NCI-H345 (cell line): ENCODE measurements at regions not wholly inside any gene's neighbourhood (a gene's known extent, or its start where the extent isn't known, plus 50 kb on each side); places are given as distances from the start of the nearest gene placed in this dataset.

Source experiments
- DNase-seq: peaks from one replicate; lab custom pipeline; 2025; lab: John Stamatoyannopoulos, UW

DNA sequence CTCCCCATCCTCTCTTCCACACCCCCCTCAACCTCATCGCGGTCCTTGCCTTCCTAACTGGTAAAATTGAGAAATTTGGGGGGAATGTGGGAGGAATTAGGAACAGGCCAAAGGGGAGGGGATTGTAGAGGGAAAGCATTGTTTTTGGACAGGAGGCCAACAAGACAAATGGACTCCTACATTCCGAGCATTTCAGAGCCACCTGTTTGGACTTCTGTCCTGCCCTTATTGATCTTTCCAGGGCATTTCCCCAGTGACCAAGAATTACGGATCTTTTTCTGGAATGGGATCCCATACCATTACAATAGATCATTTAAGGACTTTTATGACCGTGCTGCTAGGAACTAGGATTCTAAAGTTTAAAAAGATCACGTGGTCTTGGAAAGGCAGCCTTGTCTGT is 221.3 kb upstream of the ASIC2 start:
- DNase-seq, result no peak

DNA sequence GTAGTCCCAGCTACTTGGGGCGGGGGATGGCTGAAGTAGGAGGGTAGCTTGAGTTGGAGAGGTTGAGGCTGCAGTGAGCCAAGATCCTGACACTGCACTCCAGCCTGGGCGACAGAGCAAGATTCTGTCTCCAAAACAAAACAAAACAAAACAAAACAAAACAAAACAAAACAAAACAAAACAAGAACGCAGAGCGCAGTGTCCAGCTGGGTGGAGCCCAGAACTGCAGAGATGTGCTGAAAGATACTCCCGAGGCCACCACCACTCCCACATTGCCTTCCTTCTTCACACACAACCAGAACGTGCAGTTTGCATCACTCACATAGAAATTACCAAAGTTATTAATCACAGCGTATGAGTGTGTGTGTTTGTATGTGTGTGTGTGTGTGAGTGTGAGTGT is 222.9 kb upstream of the ASIC2 start:
- DNase-seq, result no peak

DNA sequence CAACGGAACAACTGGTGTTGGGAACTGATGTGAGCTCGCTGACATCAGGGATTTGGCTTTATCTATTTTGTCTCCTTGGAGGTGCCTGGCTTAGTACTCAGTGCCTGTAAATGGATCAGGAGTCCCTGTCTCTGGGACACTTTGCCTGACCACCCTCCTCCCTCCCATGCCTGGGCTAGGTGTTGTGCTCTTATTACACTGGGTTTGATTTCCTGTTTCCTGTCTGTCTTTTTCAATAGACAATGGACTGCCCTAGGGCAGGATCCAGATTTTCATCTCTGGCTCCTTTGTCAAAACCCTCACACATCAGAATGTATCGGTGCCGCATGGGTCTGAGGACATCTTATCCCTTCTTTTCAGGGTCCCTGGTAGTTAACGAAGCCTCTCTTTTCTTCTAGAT is 223.6 kb upstream of the ASIC2 start:
- no peak for DNase-seq

DNA sequence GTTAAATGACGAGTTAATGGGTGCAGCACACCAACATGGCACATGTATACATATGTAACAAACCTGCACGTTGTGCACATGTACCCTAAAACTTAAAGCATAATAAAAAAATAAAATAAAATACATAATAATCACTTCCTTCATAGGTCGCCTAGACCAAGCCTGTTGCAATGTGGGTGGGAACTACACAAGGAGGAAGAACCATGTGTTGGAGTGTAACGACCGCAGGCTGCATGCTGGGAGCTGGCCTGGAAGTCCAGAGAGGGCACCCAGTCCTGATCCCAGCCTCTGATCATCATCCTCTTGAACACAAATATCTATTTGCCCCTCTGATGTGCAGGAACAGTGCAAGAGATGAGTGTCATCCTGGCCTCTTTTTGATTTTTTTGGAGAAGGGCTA is 224.7 kb upstream of the ASIC2 start:
- no peak for DNase-seq

DNA sequence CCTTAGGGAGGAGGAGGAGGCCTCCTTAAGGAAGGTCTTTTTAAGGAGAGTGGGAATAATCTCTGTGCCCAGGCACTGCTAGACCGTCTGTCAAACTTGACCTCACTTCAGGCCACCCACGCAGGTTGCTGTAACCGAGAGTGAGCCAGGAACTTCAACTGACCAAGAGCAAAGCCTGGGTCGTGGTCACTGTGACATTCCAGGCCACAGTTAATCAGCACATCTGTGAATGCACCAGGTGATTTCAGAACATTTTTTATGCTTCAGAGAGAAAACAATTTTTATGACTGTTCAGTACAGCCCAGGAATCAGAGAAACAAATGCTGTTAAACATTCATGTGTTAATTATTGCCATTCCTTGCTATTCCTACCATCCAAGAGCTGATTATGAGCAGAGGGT is 226.6 kb upstream of the ASIC2 start:
- no peak for DNase-seq

DNA sequence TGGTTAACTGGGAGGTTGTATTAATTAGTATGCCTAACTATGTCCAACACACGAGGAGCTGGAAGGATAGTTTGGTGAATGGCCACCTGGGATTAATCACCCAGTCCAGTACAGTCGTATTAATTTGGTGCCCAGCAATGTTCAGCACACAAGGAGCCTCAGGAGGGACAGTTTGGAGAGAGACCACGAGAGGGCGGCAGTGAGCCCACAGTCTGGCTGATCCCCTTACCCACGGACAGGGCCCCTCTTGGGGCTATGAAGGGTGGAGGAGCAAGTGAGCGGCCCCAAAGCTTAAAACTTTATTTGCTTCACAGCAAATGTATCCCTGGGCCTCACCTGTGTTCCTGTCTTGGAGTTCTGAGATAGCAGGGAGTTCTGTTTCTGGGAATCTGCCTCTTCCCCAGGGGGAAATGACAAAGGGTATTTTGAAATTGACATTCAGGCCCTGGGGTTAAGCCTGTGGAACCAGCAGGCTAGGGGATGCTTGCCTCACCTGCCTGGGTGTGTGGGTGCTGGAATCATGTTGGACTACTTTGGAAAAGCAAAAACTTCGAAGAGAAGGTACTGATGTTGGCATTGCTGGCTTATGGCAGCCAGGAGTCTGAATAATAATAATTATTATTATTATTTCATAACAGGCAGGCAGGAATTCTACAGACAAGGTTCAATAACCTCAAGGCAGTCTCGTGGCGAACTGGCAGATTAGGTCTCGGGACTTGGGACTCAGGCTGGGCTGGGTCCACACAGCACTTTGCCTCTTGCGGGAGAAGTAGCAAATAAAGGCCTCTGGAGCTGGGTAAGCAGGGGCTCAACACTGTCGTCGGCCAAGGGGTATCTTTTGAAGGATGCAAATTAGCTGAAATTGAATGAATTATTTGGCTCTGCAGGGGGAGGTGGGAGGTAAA is 227.6 kb upstream of the ASIC2 start:
- DNase-seq, result peak; percentile 63

DNA sequence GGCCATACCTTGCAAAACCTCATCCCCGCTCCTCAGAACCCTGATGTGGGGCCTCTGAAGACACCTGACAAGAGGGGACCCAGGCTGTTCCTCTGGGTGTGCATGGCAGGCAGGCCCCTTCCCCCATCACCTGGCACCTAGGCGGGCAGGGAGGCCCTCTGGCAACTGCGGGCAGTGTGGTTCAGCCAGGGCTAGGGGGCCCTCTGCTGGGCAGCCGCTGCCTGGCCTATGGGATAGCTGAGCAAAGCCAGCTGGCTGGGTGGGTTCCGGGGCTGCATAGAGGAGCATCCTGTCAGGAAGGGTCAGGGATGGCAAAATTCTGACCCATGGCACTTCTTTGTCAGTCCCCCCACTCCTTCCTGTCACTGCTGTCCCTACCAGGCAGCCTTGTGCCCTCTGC is 228.7 kb upstream of the ASIC2 start:
- peak; percentile 13 for DNase-seq

DNA sequence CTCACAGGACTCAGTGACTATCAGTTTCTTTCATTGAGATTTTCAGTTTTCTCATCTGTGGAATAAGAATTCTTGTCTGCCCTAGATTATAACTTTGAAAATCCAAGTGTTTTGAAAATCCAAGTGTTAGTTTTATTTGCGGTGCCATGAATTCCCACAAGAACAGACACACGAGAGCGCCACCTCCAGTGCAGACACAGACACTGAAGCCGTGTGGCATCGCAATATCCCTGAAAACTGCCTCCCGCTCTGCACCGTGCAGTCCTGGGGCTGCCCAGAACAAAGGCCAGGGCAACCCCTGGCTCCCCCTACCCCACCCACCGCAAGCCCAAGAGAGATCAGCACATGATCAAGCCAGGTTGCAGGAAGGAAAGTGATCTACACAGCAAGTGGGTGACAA is 229.5 kb upstream of the ASIC2 start:
- DNase-seq, result no peak

DNA sequence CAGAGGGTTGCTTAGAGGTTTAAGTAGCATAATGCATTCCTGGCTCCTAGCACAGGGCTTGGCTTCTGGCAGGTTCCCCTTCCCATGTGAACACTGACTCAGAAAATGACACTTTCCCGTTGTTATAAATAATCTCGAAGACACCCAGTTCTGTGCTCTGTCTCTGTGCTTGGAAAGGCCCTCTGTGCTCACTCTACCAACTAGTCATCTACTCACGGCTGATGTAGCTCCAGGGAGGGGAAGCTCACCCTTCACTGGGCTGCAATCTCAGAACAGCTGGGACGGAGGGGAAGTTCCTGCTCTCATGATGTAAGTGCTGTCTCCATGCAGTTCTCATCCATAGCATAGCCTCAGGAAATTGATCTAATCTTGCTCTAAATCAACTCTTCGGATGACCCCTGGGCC is 230.5 kb upstream of the ASIC2 start:
- DNase-seq, result no peak

DNA sequence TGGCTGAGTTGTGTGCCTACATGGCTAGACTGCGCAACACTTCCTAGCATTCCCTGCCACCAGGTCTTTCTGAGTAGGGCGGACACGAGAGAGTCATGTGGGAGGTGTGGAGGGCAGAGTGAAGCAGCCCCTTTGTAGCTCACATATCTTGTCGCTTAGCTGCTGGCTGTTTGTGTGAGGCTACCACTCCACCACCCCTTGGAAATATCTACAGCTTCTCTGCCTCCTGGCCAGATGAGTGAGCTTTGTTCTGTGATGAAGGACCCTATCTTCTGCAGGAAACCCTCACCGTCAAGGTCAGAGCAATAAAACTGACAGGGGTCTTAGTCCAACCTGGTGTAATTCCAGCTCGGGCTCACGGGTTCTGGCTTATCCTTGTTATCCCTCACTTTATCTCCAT is 232.1 kb upstream of the ASIC2 start:
- DNase-seq, result no peak

DNA sequence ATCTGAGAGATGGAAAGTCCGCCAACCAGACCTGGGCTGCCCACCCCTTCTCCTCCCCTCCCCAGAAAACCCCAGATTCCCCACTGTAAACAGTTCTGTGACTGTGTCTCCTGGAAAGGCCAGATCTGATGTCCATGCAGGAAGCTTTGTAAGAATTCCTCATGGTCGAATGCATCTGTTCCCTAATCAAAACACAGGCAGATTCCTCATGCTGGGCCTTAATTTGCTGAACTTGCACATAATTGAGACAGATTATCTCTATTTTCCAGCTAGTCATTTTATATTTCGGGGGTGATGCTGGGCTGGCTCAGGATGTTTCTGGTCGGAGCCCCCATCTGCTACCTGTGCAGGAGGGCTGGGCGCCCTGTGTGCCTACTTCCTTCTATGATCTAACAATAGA is 233.6 kb upstream of the ASIC2 start:
- DNase-seq, result no peak

DNA sequence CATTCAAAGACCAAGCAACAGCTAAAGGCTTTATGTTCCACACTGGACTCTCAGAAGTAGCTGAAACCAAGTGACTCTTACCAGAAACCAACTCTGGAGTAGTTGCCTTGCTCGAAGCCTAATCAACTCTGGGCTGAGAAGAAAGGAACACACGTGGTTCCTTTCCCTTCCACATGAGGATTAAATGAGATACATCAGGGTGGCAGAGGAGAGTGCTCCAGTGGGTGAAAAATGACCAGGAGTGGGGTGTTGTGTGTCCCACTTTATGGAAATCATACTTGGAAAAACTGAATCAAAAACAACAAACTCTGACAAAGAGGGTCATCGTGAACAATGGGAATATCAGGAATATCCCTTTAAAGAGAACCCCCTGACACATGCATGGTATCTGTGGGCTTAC is 234.2 kb upstream of the ASIC2 start:
- no peak for DNase-seq

DNA sequence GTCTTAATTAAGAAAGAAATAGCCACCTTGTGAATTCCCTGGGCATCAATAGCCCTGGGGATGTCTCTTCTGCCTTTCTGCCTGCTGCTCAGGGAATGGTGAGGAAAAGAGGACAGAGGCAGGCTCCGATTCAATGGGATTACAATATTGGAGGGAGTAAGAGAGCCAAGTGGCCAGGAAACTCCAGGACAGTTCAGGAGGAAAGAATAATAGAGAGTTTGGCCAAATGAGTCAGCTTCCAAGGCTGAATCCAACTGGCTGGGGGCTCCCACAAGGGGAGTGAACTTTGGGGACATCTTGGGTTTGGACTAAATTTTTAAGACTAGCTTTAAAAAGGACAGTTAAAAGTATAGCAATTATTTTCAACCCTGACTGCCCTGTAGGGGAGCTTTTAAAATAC is 235.8 kb upstream of the ASIC2 start:
- DNase-seq, result no peak

DNA sequence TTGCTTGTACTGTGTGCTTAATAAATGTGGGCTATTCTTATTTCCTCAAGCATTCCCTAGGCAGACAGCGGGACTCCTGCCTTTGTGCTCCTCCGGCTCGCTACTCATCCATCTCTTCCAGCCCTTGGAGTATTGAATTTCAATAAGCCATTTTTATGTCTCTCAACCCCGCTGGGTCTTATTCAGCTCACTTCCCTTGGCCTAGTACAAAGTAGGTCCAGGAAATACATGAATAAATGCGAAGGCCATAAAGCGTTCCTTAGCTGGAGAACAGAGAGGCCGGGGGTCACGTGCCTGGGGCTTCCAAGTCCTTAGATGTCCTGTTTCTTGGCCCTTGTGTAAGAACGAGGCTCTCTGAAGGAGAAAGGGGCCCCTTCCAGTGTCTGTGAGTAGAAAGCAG is 236.7 kb upstream of the ASIC2 start:
- no peak for DNase-seq

DNA sequence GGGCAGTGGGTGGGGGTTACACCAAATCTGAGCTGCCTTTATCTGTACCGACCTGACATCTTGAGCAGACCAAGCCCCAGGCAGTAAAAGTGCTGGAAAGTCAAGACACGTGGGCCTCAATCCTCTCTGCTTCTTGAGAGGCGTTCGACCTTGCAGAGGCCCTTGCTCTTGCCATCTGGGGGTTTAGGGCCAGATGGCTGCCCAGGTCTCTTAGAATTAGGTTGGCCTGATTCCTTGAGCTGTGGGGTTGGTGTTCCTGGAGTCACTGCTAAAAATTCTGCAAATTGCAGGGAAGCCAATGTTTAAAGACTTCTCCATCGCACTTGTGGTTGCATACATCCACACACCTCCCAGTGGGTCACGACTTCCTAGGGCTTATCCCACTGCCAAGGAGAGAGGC is 238.2 kb upstream of the ASIC2 start:
- DNase-seq, result no peak

DNA sequence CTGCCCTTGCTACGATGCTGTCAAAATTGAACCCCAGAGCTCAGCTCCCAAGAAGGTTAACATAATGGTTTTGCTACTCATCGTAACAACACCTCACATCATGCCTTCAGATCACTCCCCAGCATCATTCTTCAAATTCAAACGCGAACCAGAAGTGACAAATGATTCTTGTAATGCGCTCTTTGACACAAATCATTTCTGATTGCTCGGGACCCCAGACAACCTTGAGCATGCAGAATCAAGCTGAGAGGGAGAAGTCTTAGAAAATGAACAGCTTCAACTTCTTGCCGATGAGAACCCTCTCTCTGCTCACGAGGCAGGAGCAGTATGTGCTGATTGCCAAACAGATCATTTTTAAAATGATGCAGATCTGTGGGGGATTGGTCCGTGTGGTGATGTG is 241.0 kb upstream of the ASIC2 start:
- DNase-seq, result no peak

DNA sequence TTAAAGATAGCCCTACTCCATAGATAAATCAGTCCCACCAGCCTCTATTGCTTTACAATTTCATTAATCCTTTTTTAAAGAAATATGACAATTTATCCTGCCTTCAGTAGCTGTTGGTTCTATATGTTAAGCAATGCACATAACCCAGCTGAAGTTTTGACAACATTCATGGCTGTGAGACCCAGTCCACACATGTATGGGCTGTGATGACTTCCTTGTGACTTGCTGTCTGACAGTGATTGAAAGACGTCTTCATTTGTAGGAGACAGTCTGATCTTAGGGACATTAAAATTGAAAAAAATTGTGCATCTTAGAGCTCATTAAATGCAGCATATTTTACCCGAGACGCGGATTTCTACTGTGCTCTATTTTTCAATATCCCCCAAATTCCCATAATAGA is 252.0 kb upstream of the ASIC2 start:
- no peak for DNase-seq

DNA sequence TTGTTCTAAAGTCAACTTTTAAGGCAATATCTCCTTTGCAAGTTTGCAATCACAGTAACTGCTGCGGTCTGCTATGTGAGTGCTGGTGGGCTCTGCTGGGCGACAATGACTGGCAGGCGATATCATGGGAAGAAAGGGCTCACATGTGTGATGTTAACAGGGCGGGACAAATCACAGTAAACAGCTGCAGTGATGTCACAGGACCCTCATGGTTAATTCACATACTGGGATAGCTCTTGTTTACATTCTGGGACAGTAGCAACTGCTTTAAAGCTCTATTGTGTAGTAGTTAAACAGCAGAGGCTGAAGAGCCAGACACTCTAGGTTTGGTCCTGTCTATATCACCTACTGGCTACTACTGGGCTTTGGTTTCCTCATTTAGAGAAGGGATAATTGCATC is 257.2 kb upstream of the ASIC2 start:
- peak; percentile 6 for DNase-seq

DNA sequence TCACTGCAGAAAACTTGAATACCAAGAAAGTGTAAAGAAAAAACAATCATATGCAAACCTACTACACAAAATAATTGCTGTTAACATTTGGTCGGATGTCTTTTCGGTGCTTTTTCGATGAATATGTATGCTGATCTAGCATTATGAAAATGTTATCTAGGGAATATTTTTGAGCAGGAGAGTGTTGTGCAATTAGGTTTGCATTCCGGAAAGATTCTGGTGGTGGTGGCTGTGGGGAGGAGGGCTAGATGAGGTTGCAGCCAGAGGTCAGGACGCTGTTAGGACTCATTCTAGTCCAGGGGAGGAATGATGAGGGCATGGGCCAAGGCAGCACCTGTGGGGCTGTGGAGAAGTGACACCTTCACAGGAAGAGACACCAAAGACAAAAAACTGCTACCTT is 258.0 kb upstream of the ASIC2 start:
- DNase-seq, result no peak

DNA sequence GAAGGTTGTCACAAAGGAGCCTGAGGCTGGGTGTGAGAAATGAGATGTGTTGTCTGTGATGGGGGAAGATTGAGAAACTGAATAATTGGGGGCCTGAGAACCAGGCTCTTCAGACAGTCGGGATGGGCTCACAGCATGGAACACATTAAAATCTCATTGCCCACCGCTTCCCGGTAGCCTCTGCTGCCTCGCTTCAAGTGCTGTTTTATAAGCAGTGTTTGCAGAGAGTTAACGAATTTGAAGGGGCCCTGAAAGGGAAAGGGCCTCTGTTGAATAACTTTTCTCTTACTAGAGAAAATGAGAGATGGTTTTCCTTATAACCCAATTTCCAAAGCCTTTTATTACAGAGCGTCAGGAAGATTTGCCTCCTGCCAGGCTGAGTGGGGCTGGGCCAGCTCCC is 258.8 kb upstream of the ASIC2 start:
- DNase-seq, result peak; percentile 23

DNA sequence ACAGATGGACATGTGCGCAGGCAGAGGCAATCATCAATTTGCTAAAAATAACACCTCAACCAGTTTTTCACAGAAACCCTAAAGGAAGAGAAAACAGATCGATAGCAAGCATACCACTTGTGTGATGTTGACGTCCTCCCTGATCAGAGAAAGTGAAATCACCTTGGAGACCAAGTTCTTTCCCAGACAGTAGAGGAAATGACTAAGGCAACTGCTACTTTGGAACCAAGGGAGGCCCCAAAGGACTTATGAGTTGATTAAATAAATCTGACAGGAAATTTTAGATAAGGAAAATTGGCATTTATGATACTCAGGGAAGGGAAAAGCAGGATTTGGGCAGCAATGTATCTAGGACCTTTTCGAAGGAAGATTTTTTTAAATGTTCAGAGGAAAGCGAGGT is 267.1 kb upstream of the ASIC2 start:
- DNase-seq, result no peak

DNA sequence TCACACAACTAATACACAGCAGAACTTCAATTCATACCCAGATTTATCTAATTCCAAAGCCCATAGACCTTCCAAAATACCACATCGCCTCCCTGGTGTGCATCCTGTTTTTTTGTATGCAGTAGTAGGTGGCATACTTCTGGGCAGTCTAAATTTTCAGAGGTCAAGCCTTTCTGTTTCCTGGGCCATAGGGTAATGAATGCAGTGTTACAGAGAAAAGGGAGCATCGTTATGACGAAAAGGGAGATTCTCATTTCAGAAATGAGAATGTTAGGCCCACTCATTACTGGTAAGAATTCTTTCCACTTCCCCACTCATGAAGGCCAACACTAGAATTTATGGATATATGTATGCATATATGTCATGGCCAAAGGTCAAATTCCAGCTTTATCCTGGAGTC is 267.8 kb upstream of the ASIC2 start:
- DNase-seq, result no peak

DNA sequence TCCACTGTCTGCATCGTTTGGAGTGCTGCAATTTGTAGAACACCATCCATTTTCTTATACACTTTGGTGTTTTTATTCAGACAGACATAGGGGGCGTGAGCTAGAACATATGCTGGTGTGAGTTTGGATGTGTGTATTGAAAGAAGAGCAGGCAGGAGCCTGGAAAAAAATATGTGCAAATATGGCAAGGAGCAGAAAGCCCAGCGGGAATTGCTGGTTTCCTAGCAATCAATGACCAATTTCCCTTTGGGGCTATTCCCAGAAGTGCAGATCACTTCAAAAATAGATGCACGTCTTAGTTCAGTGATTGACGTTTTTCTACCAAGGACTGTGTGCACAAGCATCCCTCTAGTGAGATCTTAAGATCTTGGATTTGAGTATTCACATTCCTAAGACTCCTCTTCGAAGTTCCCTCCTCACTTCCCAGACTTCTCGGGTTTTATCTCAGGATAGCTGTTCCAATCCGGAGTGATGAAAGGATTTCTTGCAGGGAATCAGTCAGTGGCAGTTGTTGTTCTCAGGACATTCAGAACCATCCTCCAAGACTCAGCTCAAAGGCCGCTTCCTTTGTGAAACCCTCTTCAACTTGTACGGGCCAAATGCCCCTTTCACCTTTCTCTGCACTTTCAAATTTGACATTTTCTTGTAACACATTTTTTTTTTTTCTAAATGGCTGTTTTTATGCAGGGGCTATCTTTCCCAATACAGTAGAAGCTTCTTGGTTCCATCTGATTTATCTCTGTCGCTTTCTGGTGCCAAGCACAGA is 268.7 kb upstream of the ASIC2 start:
- DNase-seq, result no peak

DNA sequence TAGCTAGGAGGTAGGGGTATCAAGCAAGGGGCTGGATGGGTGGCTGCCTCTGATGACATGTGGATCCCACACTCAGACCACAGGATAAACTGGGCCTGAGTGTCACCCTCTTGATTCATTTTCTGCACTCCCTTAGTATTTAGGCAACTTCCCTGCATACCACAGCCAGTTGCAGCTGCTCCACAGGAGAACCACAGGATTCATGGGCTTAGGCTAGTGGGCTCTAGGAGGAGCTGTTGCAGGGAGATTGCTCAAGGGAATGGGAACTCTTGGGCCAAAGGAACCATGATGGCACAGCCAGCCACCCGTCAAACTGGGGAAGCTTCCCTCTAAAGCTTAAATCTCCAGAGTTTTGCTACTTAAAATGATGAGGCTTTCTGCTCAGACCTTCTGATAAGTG is 269.7 kb upstream of the ASIC2 start:
- no peak for DNase-seq
